Stimulated activated CD8-positive, alpha-beta memory T cell treated with anti-CD3 and anti-CD28 coated beads, Interleukin-7, amount 100 ng/mL, for 4 hours (primary cell): ENCODE measurements at regions not wholly inside any gene's neighbourhood (a gene's known extent, or its start where the extent isn't known, plus 50 kb on each side); places are given as distances from the start of the nearest gene placed in this dataset.
"Not testable (repeated sequence)": the region's sequence is repeated elsewhere in the genome, so short reads cannot be mapped to it uniquely, and the experiment has no call there.

Source experiments
- DNase-seq, 2 donors: peaks; one replicate each; pipeline ENCODE4 v3.0.0-alpha.2; 2020; ENCODE audit warnings: low read depth in 2 of 2

DNA sequence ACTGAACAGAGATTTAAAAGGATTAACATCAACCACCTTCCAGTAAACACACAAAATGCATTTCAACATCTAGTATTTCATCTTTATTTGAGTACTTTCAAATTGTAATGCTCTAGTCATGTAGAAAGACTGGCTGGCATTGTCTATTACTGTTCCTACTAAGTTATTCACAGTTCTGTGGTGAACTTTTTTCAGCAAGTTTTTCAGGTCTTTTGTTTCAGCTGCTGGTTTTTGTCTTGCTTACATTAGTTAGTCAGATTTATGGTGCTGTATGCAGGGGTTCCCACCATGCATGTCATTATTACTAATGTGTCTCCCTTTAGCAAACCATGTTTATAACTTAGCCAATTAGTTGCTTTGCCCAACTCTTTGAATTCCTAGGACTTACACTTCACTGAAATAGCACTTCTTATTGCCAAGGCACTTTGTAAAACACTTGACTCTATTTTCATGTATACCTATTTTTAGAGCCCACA, 253.4 kb upstream of the KITLG start:
- DNase-seq, result no peak

DNA sequence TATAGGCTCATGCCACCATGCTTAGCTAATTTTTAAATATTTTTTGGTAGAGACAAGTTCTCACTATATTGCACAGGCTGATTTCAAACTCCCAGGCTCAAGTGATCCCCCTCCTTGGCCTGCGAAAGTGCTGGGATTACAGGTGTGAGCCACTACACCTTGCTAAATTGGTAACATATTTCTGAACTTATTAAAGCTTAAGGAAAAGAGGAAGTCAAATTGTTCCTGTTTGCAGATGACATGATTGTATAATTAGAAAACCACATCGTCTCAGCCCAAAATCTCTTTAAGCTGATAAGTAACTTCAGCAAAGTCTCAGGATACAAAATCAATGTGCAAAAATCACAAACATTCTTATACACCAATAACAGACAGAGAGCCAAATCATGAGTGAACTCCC, 248.3 kb upstream of the KITLG start:
- DNase-seq, result not testable (repeated sequence)

DNA sequence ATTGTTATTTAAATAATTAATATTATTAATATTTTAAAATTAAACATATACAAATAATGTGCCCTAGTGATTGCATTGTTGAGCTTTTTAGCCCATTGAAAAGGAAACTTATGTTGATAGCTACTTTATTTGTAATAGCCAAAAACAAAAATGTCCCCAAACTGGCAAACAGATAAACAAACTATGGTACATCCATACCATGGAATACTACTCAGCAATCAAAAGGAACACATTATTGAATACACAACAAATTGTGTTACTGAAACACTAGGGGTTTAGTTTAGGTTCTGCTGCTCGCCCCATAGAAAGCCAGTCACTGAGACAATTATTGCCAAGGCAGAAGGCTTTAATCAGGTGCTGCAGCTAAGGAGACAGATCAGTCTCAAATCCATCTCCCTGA, 239.7 kb upstream of the KITLG start:
- no peak for DNase-seq

DNA sequence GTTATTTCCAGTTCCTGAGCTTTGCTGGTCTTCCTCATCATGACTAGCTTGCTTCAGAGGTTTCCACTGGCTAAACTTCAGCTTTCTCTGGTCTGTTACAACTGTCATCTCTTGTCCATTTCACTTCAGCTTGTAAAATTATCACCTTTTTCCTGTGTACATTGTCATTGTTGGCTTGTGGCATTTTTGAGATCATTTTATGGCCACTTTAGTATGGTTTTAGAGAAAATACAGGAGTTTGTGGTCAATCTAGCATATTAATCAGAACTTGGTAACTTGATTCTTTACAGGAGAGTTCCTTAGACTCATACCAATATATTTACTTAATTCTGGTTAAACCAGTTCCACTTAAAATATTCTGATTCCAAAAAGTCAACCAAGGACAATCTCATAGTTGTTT, 235.9 kb upstream of the KITLG start:
- no peak for DNase-seq

DNA sequence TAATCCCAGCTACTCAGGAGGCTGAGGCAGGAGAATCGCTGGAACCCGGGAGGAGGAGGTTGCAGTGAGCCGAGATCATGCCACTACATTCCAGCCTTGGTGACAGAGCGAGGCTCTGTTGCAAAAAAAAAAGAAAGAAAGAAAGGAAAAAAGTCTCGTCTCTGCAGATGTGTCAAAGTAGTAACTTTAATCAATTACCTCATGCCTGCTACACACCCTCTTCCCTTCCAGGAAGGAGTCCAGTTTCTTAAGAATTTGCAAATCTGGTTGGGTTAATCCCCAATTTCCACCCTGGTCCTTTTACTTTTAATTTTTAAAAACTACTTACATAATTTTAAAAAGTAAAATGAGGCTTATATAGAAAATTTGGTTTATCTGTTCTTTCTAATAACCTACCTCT, 234.5 kb upstream of the KITLG start:
- DNase-seq, result no peak

DNA sequence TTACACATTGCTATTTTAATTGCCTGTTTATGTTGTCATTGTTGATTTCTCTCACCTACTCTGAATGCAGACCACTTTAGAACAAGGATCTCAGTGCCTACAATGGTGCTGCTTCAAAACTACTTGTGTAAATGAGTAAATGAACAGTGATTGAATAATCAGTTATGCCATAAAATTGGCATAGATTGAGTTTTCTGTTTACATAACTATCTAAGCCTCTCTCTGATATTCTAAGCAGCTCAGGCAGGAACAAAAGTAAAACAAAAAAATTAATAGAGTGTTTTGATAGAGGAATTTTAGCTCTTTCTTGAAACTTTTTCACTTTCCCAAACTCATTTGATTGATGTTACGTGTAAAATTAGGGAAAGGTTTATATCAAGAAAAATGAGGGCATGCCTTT, 232.3 kb upstream of the KITLG start:
- no peak for DNase-seq

DNA sequence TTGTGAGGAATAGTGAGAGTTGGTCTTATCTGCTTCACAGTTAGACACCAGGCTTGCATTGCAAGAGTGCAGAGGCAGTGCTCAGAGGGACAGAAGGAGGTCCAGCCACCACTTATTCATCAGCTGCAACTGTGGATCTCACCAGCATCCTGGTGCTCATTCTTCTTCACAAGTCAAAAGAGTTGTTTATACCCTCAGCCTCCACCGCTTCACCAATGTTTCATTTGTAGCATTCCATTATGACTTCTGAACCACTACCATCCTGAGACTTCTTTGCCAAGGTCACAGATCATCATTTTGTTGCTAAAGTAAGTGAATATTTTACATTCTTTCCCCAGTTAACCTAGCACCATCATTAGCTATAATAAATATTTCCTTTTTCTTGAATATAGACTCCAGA, 230.5 kb upstream of the KITLG start:
- no peak for DNase-seq

DNA sequence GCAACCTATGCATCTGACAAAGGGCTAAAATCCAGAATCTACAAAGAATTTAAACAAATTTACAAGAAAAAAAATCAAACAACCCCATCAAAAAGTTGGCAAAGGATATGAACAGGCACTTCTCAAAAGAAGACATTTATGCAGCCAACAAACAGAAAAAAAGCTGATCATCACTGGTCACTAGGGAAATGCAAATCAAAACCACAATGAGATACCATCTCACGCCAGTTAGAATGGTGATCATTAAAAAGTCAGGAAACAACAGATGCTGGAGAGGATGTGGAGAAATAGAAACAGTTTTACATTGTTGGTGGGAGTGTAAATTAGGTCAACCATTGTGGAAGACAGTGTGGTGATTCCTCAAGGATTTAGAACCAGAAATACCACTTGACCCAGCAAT, 229.6 kb upstream of the KITLG start:
- not testable (repeated sequence) for DNase-seq

DNA sequence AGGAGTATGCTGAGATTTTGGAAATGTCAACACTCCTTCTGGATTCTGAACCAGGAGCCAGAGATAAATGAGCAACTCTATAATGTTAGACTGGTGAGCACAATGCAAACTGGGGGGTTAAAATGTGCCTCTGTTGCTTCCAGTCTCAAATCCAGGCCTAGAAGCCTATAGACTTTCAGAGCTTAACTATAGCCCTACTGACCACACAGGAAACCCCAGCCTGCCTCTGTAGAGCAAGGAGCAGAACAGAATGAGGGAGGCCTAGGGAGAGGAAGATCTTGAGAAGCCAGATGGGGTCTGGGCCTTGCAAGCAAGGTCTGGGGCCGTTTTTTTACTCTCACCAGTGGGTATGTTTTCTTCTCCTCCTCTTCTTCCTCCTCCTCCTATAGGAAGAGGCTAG, 225.4 kb upstream of the KITLG start:
- DNase-seq, result no peak

DNA sequence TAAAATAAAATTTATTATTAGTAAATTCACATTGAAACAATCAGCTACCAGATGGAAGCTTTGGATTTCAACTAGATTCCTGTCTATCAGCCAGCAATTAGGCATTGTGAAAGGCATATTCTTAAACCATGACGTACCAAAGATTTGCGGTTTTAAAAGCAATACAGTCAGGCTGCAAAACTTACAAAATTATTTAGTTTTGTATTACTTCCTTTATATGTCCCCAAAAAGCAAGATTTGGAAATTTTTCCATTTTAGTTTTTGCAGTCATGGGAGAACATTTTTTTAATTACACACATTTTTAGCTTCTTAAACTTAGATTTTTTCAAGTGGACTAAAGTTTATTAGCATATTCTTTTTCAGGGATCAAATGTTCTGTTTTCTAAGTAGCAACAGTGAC, 225.0 kb upstream of the KITLG start:
- DNase-seq, result no peak

DNA sequence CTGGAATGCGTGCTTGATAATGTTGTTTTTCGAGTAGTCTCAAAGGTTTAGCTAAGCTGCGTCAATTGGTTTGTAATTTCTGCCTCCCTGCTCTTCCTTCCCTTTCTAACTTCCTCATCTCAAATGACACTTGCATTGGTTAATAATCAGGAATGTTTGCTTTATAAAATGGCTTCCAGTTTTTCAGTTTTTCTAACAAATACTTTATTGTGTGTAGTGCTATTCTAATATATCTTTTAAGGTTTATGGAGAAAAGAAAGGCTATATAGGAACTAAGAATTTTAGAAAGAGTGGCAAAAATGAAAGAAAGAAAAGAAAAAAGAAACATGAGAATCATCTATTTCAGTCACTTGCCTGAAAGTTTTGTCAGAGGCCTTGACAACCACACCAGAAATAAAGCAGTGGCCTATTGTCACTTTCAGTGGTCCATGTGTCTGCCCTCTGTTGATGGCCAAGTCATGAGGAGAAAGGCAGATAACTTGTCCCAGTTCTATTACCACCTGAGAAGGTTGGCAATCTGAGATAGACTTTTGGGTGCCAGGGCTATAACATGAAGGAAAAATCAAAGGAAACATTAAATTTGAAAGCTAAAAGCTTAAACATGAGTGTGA, 221.9 kb upstream of the KITLG start:
- DNase-seq, result no peak

DNA sequence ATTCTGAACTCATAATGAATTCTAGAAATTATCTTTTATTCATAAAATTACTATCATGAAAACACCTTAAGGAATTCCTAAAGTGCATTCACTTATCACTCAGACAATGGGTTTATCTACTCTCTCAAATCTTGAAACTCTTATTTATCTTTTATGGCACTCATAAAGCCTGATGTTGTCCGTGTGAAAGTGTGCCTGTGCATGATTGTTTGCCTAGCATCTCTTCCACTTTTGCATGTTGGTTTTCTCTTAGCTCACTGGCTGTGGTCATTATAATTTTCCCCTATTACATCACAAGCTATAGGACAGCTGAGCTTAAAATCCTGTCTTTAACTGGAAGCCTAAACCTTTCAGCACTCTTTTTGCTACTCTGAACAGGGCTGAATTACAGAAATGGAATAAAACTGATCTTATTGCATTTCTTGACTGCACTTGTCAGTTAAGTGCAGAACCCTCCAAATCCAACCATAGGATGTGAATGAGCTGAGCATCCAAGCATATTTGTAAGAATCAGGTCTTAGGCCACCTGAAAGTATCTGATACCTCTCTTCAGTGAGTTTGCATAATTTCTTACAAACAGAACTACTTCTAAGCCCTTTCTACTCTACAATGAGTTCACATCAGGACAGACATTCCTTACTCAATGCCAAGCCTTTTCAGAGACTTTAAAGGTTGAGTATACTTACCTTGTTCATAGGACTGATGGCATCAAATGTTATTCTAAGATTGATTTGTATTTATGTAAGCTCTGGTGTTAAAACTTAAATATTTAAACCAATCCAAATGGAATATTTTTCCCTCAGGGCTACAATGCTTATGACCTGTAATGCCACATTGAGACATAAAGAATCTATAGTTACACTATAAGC, 221.2 kb upstream of the KITLG start:
- DNase-seq, result no peak

DNA sequence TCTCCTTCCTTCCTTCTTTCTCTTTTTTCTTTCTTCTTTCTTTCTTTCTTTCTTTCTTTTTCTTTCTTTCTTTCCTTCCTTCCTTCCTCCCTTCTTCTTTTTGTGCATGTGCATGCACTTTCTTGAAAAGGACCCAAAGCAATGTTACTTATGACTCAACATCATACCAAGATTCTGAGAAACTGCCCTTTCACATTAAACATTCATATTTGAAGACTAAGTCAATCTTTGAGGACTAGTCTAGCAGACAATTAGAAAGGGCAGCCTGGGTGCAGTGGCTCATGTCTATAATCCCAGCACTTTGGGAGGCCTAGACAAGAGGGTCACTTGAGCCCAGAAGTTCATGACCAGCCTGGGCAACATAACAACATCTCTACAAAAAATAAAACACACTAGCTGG, 212.8 kb upstream of the KITLG start:
- no peak for DNase-seq

DNA sequence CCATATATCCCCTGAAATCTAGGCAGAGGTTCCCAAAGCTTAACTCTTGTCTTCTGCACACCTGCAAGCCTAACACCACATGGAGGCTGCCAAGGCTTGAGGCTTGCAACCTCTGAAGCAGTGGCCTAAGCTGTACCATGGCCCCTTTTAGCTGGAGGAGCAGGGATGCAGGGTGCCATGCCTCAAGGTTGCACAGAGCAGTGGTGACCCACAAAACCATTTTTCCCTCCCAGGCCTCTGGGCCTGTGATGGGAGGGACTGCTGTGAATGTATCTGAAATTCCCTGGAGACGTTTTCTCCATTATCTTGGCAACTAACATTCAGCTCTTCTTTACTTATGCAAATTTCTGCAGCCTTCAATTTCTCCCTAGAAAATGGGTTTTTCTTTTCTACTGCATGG, 210.0 kb upstream of the KITLG start:
- DNase-seq, result no peak

DNA sequence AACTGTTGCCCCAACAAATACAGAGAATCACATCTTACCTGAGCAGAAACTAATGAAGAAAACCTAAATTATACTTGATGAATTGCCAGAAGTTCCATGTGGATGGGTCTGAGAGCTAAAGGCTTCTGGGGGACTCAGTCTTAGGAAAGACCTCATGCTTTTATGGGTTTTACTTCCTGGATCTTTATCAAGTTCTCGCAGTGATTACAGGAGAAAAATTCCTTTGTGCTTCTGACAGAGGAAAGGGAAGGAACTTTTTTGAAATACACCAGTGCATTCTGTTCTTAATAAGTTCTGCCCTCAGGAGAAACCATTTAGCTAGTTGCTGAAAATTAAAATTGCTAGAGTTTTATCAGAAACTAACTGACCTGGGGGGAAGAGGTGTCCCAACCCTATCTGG, 203.9 kb upstream of the KITLG start:
- no peak for DNase-seq

DNA sequence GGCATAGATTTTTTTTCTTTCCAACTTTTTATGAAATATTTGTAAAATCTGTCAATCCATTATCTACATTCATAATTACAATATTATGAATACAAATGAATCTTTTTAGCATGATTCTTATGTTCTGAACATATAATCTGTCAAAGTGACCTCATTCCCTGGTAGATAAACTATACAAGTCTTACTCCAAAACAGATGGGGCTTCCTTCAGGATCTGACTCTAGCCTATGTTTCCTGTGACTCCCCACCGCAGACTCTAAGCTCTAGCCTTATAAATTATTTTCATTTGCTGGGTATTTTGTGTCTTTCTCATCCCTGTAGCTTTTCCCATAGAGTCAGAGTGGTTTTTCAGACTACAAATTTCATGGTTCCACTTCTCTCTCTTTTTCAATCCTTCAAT, 202.1 kb upstream of the KITLG start:
- DNase-seq, result no peak

DNA sequence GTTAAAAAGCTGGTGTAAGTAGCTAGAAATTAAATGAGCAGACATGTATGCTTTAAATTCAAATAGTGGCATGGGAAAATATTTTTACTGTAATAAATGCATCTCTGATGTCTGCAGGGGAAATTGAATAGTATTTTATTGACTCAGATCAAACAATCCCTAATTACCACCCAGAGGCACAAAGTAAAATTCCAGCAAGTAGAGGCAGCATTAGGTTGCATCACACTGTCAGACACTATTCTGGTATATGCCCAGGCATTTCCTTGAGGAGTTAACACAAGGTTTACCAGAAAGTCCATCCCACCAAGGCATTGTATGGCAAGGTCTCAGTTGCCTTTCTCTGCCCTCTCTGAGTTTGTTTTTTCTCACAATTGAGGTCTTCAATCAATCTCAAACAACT, 201.6 kb upstream of the KITLG start:
- DNase-seq, result no peak

DNA sequence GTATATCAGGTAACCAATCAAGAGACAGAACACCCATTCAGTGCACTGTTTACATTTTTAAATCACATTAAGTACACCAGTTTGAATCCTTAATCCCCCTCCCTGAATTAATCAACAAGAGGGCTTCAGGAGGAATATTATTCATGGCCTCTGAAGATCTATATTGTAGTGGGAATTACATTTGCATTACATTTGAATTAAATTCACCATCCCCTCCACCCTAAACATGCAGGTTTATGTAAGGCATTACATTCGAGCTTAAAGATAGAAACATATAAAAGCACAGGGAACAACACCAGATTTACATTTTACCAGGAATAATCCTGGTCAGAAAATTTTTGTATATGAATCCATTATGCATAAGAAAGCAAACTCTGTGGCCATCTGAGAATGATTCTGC, 197.8 kb upstream of the KITLG start:
- DNase-seq, result no peak

DNA sequence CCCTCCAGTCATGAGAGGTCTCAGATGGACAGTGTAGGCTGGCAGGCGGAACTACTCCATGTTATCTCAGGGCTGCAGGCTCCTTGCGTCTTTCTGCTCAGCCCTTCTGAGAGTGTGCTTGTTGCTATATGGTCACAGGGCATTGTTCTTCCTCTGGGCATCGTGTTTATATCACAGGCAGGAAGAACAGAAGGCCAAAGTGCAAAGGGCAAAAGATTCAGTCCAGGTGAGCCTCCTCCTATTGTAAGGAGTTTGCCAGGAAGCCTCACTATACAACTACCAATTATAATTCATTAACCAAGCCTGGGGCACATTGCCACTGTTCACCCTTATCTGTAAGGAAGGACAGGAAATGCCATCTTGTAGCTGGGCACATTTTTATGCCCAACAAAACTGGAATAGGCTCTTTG, 195.5 kb upstream of the KITLG start:
- DNase-seq, result no peak

DNA sequence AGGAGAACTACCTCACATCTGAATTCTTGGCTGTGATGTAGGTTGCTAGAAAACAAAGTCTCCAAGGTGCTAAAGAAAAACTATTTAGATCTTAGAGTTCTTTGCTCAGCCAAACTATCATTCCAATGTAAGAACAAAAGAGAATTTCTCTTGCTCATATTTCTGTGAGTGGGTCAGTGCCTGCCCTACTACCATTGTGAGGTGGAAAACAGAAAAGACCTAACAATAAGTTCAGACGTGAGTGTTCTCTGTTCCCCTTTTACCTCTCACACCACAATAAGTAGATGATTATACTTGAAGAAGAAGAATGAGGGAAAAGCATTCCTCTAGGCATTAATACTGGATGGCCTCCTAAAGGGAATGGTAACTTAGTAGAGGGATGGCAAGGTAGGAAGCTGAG, 187.4 kb upstream of the KITLG start:
- no peak for DNase-seq

DNA sequence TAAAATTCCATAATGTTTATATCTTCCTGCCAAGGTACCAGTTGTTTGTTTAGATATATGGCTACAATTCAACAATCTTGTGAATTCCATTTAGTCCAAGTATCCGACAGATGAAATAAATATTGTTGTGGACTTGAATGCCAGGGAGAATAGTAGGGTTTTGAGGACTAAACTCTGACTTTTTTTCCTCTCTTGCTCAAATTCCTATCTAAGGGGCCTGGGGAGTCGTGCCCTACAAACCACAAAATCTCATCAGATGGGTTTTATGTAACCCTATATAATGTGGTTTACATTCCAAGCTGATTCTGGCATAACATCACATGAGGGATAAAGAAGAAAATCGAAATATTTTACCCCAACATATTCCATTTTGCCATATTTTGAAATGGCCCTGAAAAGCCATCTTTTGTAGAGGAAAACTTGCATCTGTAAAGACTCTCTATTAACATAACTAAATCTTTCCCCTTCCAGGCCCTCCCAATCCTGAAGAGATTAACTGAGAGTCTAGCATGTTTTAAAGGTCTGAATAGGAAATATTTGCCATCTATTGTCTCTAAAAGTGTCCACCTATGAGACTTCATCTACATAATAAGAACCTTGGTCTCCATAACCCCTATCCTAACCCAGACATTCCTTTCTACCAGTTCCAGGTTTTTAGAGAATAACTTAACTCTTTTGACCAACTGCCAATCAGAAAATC, 184.7 kb upstream of the KITLG start:
- no peak for DNase-seq

DNA sequence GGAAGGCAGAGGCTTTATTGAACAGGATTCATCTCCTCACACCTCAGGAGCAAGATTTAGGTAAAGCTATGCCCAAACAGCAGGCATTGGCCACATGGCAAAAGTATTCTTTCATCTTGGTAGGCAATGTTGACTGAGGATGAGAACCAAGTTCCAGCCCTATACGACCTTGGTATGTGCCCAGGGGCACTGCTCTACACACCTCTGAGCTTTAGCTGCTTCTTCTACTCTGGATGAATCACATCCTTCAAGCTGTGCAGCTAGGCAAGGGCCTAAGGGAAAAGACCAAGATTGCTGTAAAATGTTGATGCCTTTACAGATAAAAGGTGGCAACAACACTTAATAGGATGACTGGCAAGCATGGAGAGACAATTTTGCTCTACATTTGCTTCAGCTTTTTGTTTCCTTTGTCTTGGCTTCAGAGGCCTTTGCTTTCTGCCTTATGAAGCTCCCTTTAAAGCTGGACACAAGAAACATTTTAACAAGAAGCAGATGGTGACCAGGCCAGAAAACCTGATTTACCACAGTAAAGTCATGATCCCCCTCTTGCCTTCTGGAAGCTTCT, 183.3 kb upstream of the KITLG start:
- DNase-seq, result no peak

DNA sequence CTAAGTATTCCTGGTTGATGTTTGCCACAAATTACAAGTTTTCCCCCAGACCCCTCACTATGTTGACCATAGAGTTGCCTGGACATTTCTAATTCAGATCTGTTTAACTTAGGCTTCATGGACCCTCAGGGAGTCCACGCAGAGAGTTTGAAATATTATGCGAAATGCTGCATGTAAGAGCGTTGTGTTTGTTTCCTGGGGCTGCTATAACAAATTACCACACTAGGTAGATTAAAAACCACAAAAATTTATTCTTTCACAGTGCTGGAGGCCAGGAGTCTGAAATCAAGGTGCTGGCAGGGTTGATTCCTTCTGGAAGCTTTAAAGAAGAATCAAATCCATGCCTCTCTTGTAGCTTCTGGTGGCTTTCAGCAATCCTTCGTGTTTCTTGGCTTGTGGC, 177.9 kb upstream of the KITLG start:
- DNase-seq, result no peak
